ENCODE measurements at regions not wholly inside any gene's neighbourhood (a gene's known extent, or its start where the extent isn't known, plus 50 kb on each side); places are given as distances from the start of the nearest gene placed in this dataset.

DNA sequence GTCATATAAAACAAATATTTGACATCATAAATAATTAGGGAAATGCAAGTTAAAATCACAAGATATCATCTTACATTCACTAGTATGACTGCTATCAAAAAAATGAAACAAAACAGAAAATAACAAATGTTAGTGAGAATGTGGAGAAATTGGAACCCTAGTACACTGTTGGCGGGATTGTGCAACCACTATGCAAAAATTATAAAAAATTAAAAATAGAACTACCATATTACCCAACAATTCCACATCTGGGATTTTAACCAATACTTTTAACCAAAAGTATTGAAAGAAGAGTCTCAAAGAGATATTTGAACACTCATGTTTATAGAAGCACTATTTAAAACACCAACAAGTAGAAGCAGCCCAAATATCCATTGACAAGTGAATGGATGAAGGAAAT lies 797.2 kb upstream of the ADAMTS5 start:
- H3K4me2 ChIP-seq = no peak overlapping the region
- no peaks in the 10 kb centered on the region for H3K36me3 ChIP-seq
- H3K4me3 ChIP-seq = no peak overlapping the region
- no peak overlapping the region for H3K9ac ChIP-seq
- no peaks in the 10 kb centered on the region for H3K79me2 ChIP-seq (ENCODE audit: low read depth)
- Mint-ChIP-seq H3K9me3 (no peaks in the 10 kb centered on the region), H3K4me3 (no peak overlapping the region), H3K27ac (no peak overlapping the region), H3K4me1 (peaks cover 2% of the 10 kb centered on the region), H3K27me3 (ENCODE audit: insufficient read depth, low read depth) (peaks cover 8% of the 10 kb centered on the region), H3K36me3 (no peaks in the 10 kb centered on the region)
- no peaks in the 10 kb centered on the region for H3K4me1 ChIP-seq
- H3K9me3 ChIP-seq (ENCODE audit: low read depth) = no peaks in the 10 kb centered on the region
- no peaks in the 10 kb centered on the region for H4K20me1 ChIP-seq (ENCODE audit: low read depth)
- H3K27ac ChIP-seq = no peak overlapping the region
- H3F3A ChIP-seq (ENCODE audit: low read depth) = no peaks in the 10 kb centered on the region
- no peak for DNase-seq (ENCODE audit: low spot score)
- no peak for TF ChIP-seq EZH2phosphoT487 (IDR thresholded peaks at IDR 0.05)
- TF ChIP-seq EZH2 (IDR thresholded peaks at IDR 0.05) = no peak
- TF ChIP-seq, protein P1, sequence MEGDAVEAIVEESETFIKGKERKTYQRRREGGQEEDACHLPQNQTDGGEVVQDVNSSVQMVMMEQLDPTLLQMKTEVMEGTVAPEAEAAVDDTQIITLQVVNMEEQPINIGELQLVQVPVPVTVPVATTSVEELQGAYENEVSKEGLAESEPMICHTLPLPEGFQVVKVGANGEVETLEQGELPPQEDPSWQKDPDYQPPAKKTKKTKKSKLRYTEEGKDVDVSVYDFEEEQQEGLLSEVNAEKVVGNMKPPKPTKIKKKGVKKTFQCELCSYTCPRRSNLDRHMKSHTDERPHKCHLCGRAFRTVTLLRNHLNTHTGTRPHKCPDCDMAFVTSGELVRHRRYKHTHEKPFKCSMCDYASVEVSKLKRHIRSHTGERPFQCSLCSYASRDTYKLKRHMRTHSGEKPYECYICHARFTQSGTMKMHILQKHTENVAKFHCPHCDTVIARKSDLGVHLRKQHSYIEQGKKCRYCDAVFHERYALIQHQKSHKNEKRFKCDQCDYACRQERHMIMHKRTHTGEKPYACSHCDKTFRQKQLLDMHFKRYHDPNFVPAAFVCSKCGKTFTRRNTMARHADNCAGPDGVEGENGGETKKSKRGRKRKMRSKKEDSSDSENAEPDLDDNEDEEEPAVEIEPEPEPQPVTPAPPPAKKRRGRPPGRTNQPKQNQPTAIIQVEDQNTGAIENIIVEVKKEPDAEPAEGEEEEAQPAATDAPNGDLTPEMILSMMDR (IDR thresholded peaks at IDR 0.05) = no peak
- H2AFZ ChIP-seq (replicated peaks) = no peak overlapping the region
- no peaks in the 10 kb centered on the region for H3K27me3 ChIP-seq

DNA sequence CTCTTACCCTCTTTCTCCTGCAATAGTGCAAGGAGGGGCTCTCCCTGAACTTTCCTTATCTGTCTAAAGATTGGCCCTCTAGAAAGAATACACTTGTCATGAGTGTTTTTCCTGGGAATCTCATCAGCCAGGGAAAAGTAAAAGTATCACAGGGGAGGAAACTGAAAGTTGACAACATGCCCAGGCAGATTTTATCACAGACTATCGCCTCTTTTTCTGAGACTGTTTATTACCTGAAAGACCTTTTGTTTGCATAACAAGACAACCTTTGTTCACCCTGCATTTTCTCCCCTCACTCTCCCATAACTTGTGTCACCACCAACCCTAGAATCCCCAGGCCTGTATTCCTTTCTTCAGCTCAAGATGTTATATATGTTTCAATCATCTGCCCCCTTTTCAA lies 794.7 kb upstream of the ADAMTS5 start:
- no peak for TF ChIP-seq EZH2phosphoT487 (IDR thresholded peaks at IDR 0.05)
- TF ChIP-seq, protein P1 (IDR thresholded peaks at IDR 0.05) = no peak
- no peak for TF ChIP-seq EZH2 (IDR thresholded peaks at IDR 0.05)
- no peak overlapping the region for H3K27ac Mint-ChIP-seq

DNA sequence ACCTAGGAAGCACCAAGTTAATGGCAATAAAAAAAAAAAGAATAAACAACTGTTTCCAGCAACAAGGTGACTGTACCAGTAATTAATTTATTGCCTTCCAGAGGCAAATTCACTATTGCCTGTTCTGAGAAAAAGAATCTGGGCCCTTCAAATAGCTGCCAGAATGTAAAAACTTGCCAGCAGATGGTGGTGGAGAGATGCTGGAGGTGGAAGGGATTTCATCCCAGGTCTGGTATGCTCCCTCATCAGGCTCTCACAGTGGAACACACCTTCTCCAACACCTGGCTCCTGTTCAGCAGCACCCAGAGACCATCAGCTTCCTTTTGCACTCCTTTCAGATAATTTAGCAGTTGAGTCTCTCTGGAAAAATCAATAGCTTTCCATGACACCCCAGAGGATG lies 792.9 kb upstream of the ADAMTS5 start:
- H3K27ac ChIP-seq = no peak overlapping the region
- H3K27me3 ChIP-seq = no peaks in the 10 kb centered on the region
- H4K20me1 ChIP-seq (ENCODE audit: low read depth) = no peaks in the 10 kb centered on the region
- H3K4me1 ChIP-seq = no peaks in the 10 kb centered on the region
- DNase-seq (ENCODE audit: low spot score) = no peak
- H3K4me2 ChIP-seq = no peak overlapping the region
- Mint-ChIP-seq H3K9me3 (no peaks in the 10 kb centered on the region), H3K4me1 (peaks cover 2% of the 10 kb centered on the region), H3K27me3 (ENCODE audit: insufficient read depth, low read depth) (peaks cover 6% of the 10 kb centered on the region), H3K27ac (no peak overlapping the region), H3K36me3 (no peaks in the 10 kb centered on the region), H3K4me3 (no peak overlapping the region)
- no peak overlapping the region for H2AFZ ChIP-seq (replicated peaks)
- H3K9ac ChIP-seq = no peak overlapping the region
- H3K36me3 ChIP-seq = no peaks in the 10 kb centered on the region
- no peaks in the 10 kb centered on the region for H3F3A ChIP-seq (ENCODE audit: low read depth)
- no peaks in the 10 kb centered on the region for H3K79me2 ChIP-seq (ENCODE audit: low read depth)
- TF ChIP-seq EZH2phosphoT487 (IDR thresholded peaks at IDR 0.05) (no peak), EZH2 (IDR thresholded peaks at IDR 0.05) (no peak)
- TF ChIP-seq, protein P1 (IDR thresholded peaks at IDR 0.05) = no peak
- H3K4me3 ChIP-seq = no peak overlapping the region
- H3K9me3 ChIP-seq (ENCODE audit: low read depth) = no peaks in the 10 kb centered on the region

More for the DNA sequence above, 794.7 kb upstream of the ADAMTS5 start:
- Mint-ChIP-seq H3K36me3 (no peaks in the 10 kb centered on the region), H3K4me3 (no peak overlapping the region), H3K4me1 (peaks cover 2% of the 10 kb centered on the region), H3K9me3 (no peaks in the 10 kb centered on the region), H3K27me3 (ENCODE audit: insufficient read depth, low read depth) (peaks cover 6% of the 10 kb centered on the region)
- no peaks in the 10 kb centered on the region for H3K27me3 ChIP-seq
- no peak overlapping the region for H3K27ac ChIP-seq
- H3K4me3 ChIP-seq = no peak overlapping the region
- no peaks in the 10 kb centered on the region for H3F3A ChIP-seq (ENCODE audit: low read depth)
- no peaks in the 10 kb centered on the region for H3K36me3 ChIP-seq
- no peaks in the 10 kb centered on the region for H3K9me3 ChIP-seq (ENCODE audit: low read depth)
- H3K4me1 ChIP-seq = no peaks in the 10 kb centered on the region
- H4K20me1 ChIP-seq (ENCODE audit: low read depth) = no peaks in the 10 kb centered on the region
- no peak for DNase-seq (ENCODE audit: low spot score)
- H2AFZ ChIP-seq (replicated peaks) = no peak overlapping the region
- H3K9ac ChIP-seq = no peak overlapping the region
- H3K4me2 ChIP-seq = no peak overlapping the region
- H3K79me2 ChIP-seq (ENCODE audit: low read depth) = no peaks in the 10 kb centered on the region
